ENCODE measurements at regions not wholly inside any gene's neighbourhood (a gene's known extent, or its start where the extent isn't known, plus 50 kb on each side); places are given as distances from the start of the nearest gene placed in this dataset.

DNA sequence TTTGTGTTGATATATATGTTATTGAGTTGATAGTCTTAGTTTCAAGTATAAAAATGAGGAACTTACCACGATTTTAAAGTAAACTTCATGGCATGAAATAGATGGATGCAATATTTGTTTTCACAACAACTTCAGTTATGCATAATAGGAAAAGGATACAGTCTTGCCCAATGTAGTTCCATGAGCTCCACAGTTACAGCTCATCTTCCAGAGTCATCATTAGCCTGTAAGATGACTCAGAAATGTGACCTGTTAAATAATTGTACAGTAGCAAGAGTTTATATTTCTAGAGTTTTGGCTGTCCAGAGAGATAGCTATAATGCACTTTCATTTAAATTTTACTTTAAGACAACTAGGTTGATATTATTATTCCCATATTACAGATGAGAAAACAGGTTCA is 80.9 kb upstream of the ARHGAP28 start:
- Mint-ChIP-seq H3K4me3 (no peak overlapping the region), H3K27ac (no peak overlapping the region), H3K36me3 (ENCODE audit: low read depth) (peaks cover 1% of the 10 kb centered on the region), H3K4me1 (peaks cover 31% of the 10 kb centered on the region), H3K27me3 (ENCODE audit: insufficient read depth) (no peaks in the 10 kb centered on the region), H3K9me3 (peaks cover 7% of the 10 kb centered on the region)
- Histone ChIP-seq H3K27ac (ENCODE audit: low read depth, low read length) (no peak overlapping the region), H3K4me1 (ENCODE audit: control insufficient read depth, insufficient read depth, low read length) (peaks cover 10% of the 10 kb centered on the region), H3K9ac (ENCODE audit: extremely low read depth, low read length, poor library complexity, severe bottlenecking) (no peak overlapping the region), H3K36me3 (ENCODE audit: control insufficient read depth, insufficient read depth, low read length) (no peaks in the 10 kb centered on the region), H3K4me3 (ENCODE audit: low read length) (no peak overlapping the region), H3K9me3 (ENCODE audit: control insufficient read depth, low read length) (peaks cover 9% of the 10 kb centered on the region), H3K27me3 (ENCODE audit: control insufficient read depth, insufficient read depth, low read length, poor library complexity, severe bottlenecking) (no peaks in the 10 kb centered on the region)
- no peak for DNase-seq
- TF ChIP-seq, protein P1, sequence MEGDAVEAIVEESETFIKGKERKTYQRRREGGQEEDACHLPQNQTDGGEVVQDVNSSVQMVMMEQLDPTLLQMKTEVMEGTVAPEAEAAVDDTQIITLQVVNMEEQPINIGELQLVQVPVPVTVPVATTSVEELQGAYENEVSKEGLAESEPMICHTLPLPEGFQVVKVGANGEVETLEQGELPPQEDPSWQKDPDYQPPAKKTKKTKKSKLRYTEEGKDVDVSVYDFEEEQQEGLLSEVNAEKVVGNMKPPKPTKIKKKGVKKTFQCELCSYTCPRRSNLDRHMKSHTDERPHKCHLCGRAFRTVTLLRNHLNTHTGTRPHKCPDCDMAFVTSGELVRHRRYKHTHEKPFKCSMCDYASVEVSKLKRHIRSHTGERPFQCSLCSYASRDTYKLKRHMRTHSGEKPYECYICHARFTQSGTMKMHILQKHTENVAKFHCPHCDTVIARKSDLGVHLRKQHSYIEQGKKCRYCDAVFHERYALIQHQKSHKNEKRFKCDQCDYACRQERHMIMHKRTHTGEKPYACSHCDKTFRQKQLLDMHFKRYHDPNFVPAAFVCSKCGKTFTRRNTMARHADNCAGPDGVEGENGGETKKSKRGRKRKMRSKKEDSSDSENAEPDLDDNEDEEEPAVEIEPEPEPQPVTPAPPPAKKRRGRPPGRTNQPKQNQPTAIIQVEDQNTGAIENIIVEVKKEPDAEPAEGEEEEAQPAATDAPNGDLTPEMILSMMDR (conservative IDR thresholded peaks at IDR 0.05), result no peak
- 91 to 100% methylated on average over 1 of the region's 1 CpG for WGBS, 2 experiments (ENCODE audit: insufficient coverage in 1 of 2, insufficient read length in 1 of 2)

DNA sequence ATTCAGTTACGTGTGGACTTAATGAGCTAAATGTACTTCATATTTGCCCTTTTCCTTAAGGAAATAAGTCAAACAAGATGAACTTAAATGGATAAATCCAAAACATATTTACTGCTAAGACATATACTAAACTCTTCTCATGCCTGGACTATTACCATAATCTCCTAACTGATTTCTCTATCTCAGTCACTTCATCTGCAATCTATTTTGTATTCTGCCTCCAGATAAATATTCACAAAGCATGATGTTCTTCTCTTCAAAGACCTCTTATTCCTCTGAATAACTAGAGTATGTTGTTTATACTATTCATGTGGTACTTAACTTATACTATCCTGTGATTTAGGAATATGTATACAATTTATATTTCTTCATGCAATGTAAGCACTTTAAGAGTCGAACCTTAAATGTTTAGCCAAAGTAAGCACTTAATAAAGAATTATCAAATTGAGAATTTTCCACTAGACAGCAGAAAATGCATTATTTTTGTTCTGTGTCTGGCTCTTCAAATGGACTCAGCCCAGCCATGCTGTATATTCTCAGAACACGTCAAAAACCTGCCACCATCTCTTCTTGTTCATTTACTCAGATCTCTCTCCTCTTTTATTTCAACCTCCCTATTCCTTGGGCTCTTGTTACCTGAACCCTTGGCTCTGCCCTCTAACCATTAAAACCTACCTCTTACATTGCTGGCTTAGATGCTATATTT is 79.9 kb upstream of the ARHGAP28 start:
- H3K27ac Mint-ChIP-seq, result no peak overlapping the region
- DNase-seq, result no peak
- no peaks in the 10 kb centered on the region for H3K27me3 ChIP-seq (ENCODE audit: control insufficient read depth, insufficient read depth, low read length, poor library complexity, severe bottlenecking)
- H3K27me3 Mint-ChIP-seq (ENCODE audit: insufficient read depth), result no peaks in the 10 kb centered on the region
- H3K27ac ChIP-seq (ENCODE audit: low read depth, low read length), result no peak overlapping the region
- TF ChIP-seq, protein P1 (conservative IDR thresholded peaks at IDR 0.05), result no peak
- H3K9me3 Mint-ChIP-seq, result peaks cover under 1% of the 10 kb centered on the region
- H3K4me1 ChIP-seq (ENCODE audit: control insufficient read depth, insufficient read depth, low read length), result peaks cover 10% of the 10 kb centered on the region
- no peak overlapping the region for H3K4me3 ChIP-seq (ENCODE audit: low read length)
- 100% methylated on average over 2 to 3 of the region's 3 CpGs for WGBS, 2 experiments (ENCODE audit: insufficient coverage in 1 of 2, insufficient read length in 1 of 2)
- no peak overlapping the region for H3K9ac ChIP-seq (ENCODE audit: extremely low read depth, low read length, poor library complexity, severe bottlenecking)
- H3K4me1 Mint-ChIP-seq, result peaks cover 26% of the 10 kb centered on the region
- no peaks in the 10 kb centered on the region for H3K36me3 ChIP-seq (ENCODE audit: control insufficient read depth, insufficient read depth, low read length)
- peaks cover 4% of the 10 kb centered on the region for H3K9me3 ChIP-seq (ENCODE audit: control insufficient read depth, low read length)
- no peaks in the 10 kb centered on the region for H3K36me3 Mint-ChIP-seq (ENCODE audit: low read depth)
- no peak overlapping the region for H3K4me3 Mint-ChIP-seq

DNA sequence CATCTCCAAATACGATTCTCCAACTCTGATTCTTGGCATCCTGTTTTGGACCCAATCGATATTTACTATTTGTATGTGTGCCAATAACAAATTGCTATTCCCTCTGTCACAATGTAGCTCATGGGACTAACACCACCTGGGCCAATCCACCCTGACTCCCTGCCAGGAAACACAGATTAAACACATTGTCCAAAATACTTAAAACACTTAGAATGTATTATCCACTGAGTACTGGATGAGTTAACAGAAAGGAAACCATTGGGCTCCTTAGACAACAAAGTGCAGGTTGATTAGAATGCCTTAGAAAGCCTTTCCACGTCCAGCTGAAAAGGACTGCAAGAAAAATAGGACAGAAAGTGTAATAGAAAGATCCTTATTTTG is 79.4 kb upstream of the ARHGAP28 start:
- peaks cover 4% of the 10 kb centered on the region for H3K9me3 ChIP-seq (ENCODE audit: control insufficient read depth, low read length)
- 71 to 77% methylated on average over 2 to 3 of the region's 3 CpGs for WGBS, 2 experiments (ENCODE audit: insufficient coverage in 1 of 2, insufficient read length in 1 of 2)
- peaks cover 21% of the 10 kb centered on the region for H3K4me1 Mint-ChIP-seq

More for the DNA sequence above, 79.4 kb upstream of the ARHGAP28 start:
- Mint-ChIP-seq H3K9me3 (no peaks in the 10 kb centered on the region), H3K4me3 (no peak overlapping the region), H3K36me3 (ENCODE audit: low read depth) (no peaks in the 10 kb centered on the region), H3K27ac (no peak overlapping the region), H3K27me3 (ENCODE audit: insufficient read depth) (no peaks in the 10 kb centered on the region)
- H3K4me1 ChIP-seq (ENCODE audit: control insufficient read depth, insufficient read depth, low read length), result peaks cover 10% of the 10 kb centered on the region
- TF ChIP-seq, protein P1 (conservative IDR thresholded peaks at IDR 0.05), result no peak
- no peaks in the 10 kb centered on the region for H3K36me3 ChIP-seq (ENCODE audit: control insufficient read depth, insufficient read depth, low read length)
- DNase-seq, result no peak
- no peaks in the 10 kb centered on the region for H3K27me3 ChIP-seq (ENCODE audit: control insufficient read depth, insufficient read depth, low read length, poor library complexity, severe bottlenecking)
- H3K27ac ChIP-seq (ENCODE audit: low read depth, low read length), result no peak overlapping the region
- no peak overlapping the region for H3K4me3 ChIP-seq (ENCODE audit: low read length)
- H3K9ac ChIP-seq (ENCODE audit: extremely low read depth, low read length, poor library complexity, severe bottlenecking), result no peak overlapping the region
